ENCODE measurements at regions not wholly inside any gene's neighbourhood (a gene's known extent, or its start where the extent isn't known, plus 50 kb on each side); places are given as distances from the start of the nearest gene placed in this dataset.

DNA sequence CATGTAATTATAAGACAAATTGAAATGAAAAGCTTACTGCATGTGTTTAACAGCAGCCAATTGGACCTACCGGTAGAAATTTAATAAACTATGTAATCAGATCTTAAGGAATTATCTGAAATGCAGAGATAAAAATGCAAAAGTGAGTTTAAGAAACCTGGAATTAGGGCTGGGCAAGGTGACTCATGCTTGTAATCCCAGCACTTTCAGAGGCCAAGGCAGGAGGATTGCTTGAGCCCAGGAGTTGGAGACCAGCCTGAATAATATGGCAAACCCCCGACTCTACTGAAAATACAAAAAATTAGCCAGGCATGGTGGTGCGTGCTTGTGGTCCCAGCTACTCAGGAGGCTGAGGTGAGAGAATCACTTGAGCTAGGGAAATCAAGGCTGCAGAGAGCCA, 74.1 kb downstream of the HFE start:
- H3K9me3 Mint-ChIP-seq (ENCODE audit: low read depth), result no peaks in the 10 kb centered on the region
- H3K4me3 Mint-ChIP-seq (ENCODE audit: low read depth), result no peak overlapping the region
- H3K27ac Mint-ChIP-seq, result no peak overlapping the region
- no peaks in the 10 kb centered on the region for H3K27me3 Mint-ChIP-seq
- no peak for DNase-seq (ENCODE audit: low spot score, unreplicated experiment)
- peaks cover 11% of the 10 kb centered on the region for H3K4me1 Mint-ChIP-seq (ENCODE audit: low read depth)
- peaks cover 4% of the 10 kb centered on the region for H3K36me3 Mint-ChIP-seq (ENCODE audit: insufficient read depth)
- TF ChIP-seq, protein P1, sequence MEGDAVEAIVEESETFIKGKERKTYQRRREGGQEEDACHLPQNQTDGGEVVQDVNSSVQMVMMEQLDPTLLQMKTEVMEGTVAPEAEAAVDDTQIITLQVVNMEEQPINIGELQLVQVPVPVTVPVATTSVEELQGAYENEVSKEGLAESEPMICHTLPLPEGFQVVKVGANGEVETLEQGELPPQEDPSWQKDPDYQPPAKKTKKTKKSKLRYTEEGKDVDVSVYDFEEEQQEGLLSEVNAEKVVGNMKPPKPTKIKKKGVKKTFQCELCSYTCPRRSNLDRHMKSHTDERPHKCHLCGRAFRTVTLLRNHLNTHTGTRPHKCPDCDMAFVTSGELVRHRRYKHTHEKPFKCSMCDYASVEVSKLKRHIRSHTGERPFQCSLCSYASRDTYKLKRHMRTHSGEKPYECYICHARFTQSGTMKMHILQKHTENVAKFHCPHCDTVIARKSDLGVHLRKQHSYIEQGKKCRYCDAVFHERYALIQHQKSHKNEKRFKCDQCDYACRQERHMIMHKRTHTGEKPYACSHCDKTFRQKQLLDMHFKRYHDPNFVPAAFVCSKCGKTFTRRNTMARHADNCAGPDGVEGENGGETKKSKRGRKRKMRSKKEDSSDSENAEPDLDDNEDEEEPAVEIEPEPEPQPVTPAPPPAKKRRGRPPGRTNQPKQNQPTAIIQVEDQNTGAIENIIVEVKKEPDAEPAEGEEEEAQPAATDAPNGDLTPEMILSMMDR (IDR thresholded peaks at IDR 0.05; ENCODE audit: unreplicated experiment), result no peak

GRCh38 chr6:26162399-26162798, 75.2 kb downstream of the HFE start:
- no peak for DNase-seq (ENCODE audit: low spot score, unreplicated experiment)
- H3K4me1 Mint-ChIP-seq (ENCODE audit: low read depth), result peaks cover 11% of the 10 kb centered on the region
- no peak overlapping the region for H3K4me3 Mint-ChIP-seq (ENCODE audit: low read depth)
- no peak overlapping the region for H3K27ac Mint-ChIP-seq
- peaks cover 4% of the 10 kb centered on the region for H3K36me3 Mint-ChIP-seq (ENCODE audit: insufficient read depth)
- TF ChIP-seq, protein P1 (IDR thresholded peaks at IDR 0.05; ENCODE audit: unreplicated experiment), result no peak
- no peaks in the 10 kb centered on the region for H3K9me3 Mint-ChIP-seq (ENCODE audit: low read depth)
- no peaks in the 10 kb centered on the region for H3K27me3 Mint-ChIP-seq

GRCh38 chr6:26163427-26164119, 76.3 kb downstream of the HFE start:
- peaks cover 4% of the 10 kb centered on the region for H3K36me3 Mint-ChIP-seq (ENCODE audit: insufficient read depth)
- peaks cover 11% of the 10 kb centered on the region for H3K4me1 Mint-ChIP-seq (ENCODE audit: low read depth)
- no peaks in the 10 kb centered on the region for H3K9me3 Mint-ChIP-seq (ENCODE audit: low read depth)
- TF ChIP-seq, protein P1 (IDR thresholded peaks at IDR 0.05; ENCODE audit: unreplicated experiment), result no peak
- H3K4me3 Mint-ChIP-seq (ENCODE audit: low read depth), result no peak overlapping the region
- no peak for DNase-seq (ENCODE audit: low spot score, unreplicated experiment)
- peak overlapping the region; percentile 16 for H3K27ac Mint-ChIP-seq
- no peaks in the 10 kb centered on the region for H3K27me3 Mint-ChIP-seq

GRCh38 chr6:26164120-26164505, 76.9 kb downstream of the HFE start:
- no peaks in the 10 kb centered on the region for H3K27me3 Mint-ChIP-seq
- no peak overlapping the region for H3K4me3 Mint-ChIP-seq (ENCODE audit: low read depth)
- no peak for DNase-seq (ENCODE audit: low spot score, unreplicated experiment)
- peaks cover 11% of the 10 kb centered on the region for H3K4me1 Mint-ChIP-seq (ENCODE audit: low read depth)
- no peak overlapping the region for H3K27ac Mint-ChIP-seq
- H3K36me3 Mint-ChIP-seq (ENCODE audit: insufficient read depth), result peaks cover 4% of the 10 kb centered on the region
- TF ChIP-seq, protein P1 (IDR thresholded peaks at IDR 0.05; ENCODE audit: unreplicated experiment), result no peak
- H3K9me3 Mint-ChIP-seq (ENCODE audit: low read depth), result no peaks in the 10 kb centered on the region

GRCh38 chr6:26165261-26165790, 78.1 kb downstream of the HFE start:
- H3K4me3 Mint-ChIP-seq (ENCODE audit: low read depth), result no peak overlapping the region
- TF ChIP-seq, protein P1 (IDR thresholded peaks at IDR 0.05; ENCODE audit: unreplicated experiment), result no peak
- H3K27me3 Mint-ChIP-seq, result no peaks in the 10 kb centered on the region
- no peak for DNase-seq (ENCODE audit: low spot score, unreplicated experiment)
- H3K36me3 Mint-ChIP-seq (ENCODE audit: insufficient read depth), result peaks cover 4% of the 10 kb centered on the region
- H3K27ac Mint-ChIP-seq, result peak overlapping the region; percentile 62
- H3K9me3 Mint-ChIP-seq (ENCODE audit: low read depth), result no peaks in the 10 kb centered on the region
- H3K4me1 Mint-ChIP-seq (ENCODE audit: low read depth), result peaks cover 2% of the 10 kb centered on the region

All from progenitor cell of endocrine pancreas (in vitro differentiated cells).